Liver (tissue), 8 donors: ENCODE measurements at regions not wholly inside any gene's neighbourhood (a gene's known extent, or its start where the extent isn't known, plus 50 kb on each side); places are given as distances from the start of the nearest gene placed in this dataset.

Experiments used
- DNase-seq: peaks from one replicate; pipeline ENCODE4 v3.0.0-alpha.2; 2017; ENCODE audit warnings: low spot score
- H3K27ac ChIP-seq, 2 donors: one replicate each; pipeline ENCODE4 v1.7.0; 2013; ENCODE audit warnings: inconsistent platforms in 2 of 2, low read length in 2 of 2, control low read depth in 1 of 2, low read depth in 1 of 2, mild to moderate bottlenecking in 1 of 2
- H3K27me3 ChIP-seq, 4 donors: one replicate each; pipeline versions ENCODE4 v1.6.1 to v1.7.0; 2013; ENCODE audit warnings: low read length in 3 of 4, inconsistent platforms in 1 of 4, mild to moderate bottlenecking in 1 of 4, moderate library complexity in 1 of 4; ENCODE audit not compliant: control insufficient read depth in 4 of 4, insufficient read depth in 4 of 4
- H3K36me3 ChIP-seq, 4 donors: one replicate each; pipeline versions ENCODE4 v1.6.1 to v1.7.0; 2013; ENCODE audit warnings: low read length in 3 of 4, mild to moderate bottlenecking in 3 of 4, low read depth in 1 of 4, moderate library complexity in 1 of 4; ENCODE audit not compliant: control insufficient read depth in 4 of 4, insufficient read depth in 3 of 4
- H3K4me1 ChIP-seq, 4 donors: one replicate each; pipeline versions ENCODE4 v1.6.1 to v1.7.0; 2013; ENCODE audit warnings: low read length in 3 of 4, mild to moderate bottlenecking in 3 of 4, moderate library complexity in 1 of 4; ENCODE audit not compliant: control insufficient read depth in 4 of 4, insufficient read depth in 4 of 4
- H3K4me3 ChIP-seq, 3 donors: one replicate each; pipeline versions ENCODE4 v1.6.1 to v1.7.0; 2013; ENCODE audit warnings: low read length in 3 of 3, control low read depth in 1 of 3, low read depth in 1 of 3, mild to moderate bottlenecking in 1 of 3
- H3K9ac ChIP-seq, 2 donors: one replicate each; pipeline ENCODE4 v1.7.0; 2013; ENCODE audit warnings: low read length in 2 of 2, mild to moderate bottlenecking in 2 of 2, moderate library complexity in 2 of 2, control low read depth in 1 of 2, low read depth in 1 of 2
- H3K9me3 ChIP-seq, 4 donors: one replicate each; pipeline versions ENCODE4 v1.6.1 to v1.7.0; 2013; ENCODE audit warnings: low read length in 3 of 4; ENCODE audit not compliant: control insufficient read depth in 4 of 4
- EGR1 ChIP-seq, 2 donors: IDR thresholded peaks; 2 replicates each; pipeline ENCODE4 v1.6.1; 2016 to 2018; ENCODE audit warnings: antibody characterized with exemption in 2 of 2, low read depth in 2 of 2
- FOXA1 ChIP-seq: IDR thresholded peaks from 2 replicates; pipeline ENCODE4 v1.6.1; 2016; ENCODE audit warnings: antibody characterized with exemption
- FOXA2 ChIP-seq: IDR thresholded peaks from 2 replicates; pipeline ENCODE4 v1.6.1; 2016; ENCODE audit warnings: antibody characterized with exemption
- GABPA ChIP-seq, 2 donors: IDR thresholded peaks in 1 of 2; conservative IDR thresholded peaks in 1 of 2; 2 replicates each; pipeline ENCODE4 v1.6.1; 2016; ENCODE audit warnings: antibody characterized with exemption in 2 of 2, mild to moderate bottlenecking in 1 of 2, moderate library complexity in 1 of 2
- HNF4A ChIP-seq, 2 donors: conservative IDR thresholded peaks; 2 replicates each; pipeline ENCODE4 v1.6.1; 2016; ENCODE audit warnings: antibody characterized with exemption in 2 of 2, mild to moderate bottlenecking in 2 of 2
- JUND ChIP-seq, 2 donors: IDR thresholded peaks; 2 replicates each; pipeline ENCODE4 v1.6.1; 2016; ENCODE audit warnings: antibody characterized with exemption in 2 of 2
- NR2F2 ChIP-seq: IDR thresholded peaks from 2 replicates; pipeline ENCODE4 v1.6.1; 2016; ENCODE audit warnings: antibody characterized with exemption
- RAD21 ChIP-seq, 2 donors: IDR thresholded peaks; 2 replicates each; pipeline ENCODE4 v1.6.1; 2016; ENCODE audit warnings: antibody characterized with exemption in 2 of 2, mild to moderate bottlenecking in 2 of 2
- REST ChIP-seq: IDR thresholded peaks from 2 replicates; pipeline ENCODE4 v1.6.1; 2016; ENCODE audit warnings: antibody characterized with exemption, mild to moderate bottlenecking
- RXRA ChIP-seq, 2 donors: IDR thresholded peaks; 2 replicates each; pipeline ENCODE4 v1.6.1; 2017 to 2018; ENCODE audit warnings: antibody characterized with exemption in 2 of 2, mild to moderate bottlenecking in 1 of 2
- SP1 ChIP-seq: IDR thresholded peaks from 2 replicates; pipeline ENCODE4 v1.6.1; 2018; ENCODE audit warnings: antibody characterized with exemption, mild to moderate bottlenecking
- TAF1 ChIP-seq: conservative IDR thresholded peaks from 2 replicates; pipeline ENCODE4 v1.6.1; 2016; ENCODE audit warnings: antibody characterized with exemption, mild to moderate bottlenecking
- YY1 ChIP-seq: IDR thresholded peaks from 2 replicates; pipeline ENCODE4 v1.6.1; 2016; ENCODE audit warnings: antibody characterized with exemption, mild to moderate bottlenecking
- ZBTB33 ChIP-seq: IDR thresholded peaks from 2 replicates; pipeline ENCODE4 v1.6.1; 2016; ENCODE audit warnings: antibody characterized with exemption
- WGBS: extraction: QIAGEN DNeasy Blood & Tissue Kit; methylation state at CpG from one replicate; pipeline ENCODE4 v1.1.7; 2013; 5-methylcytosine and 5-hydroxymethylcytosine counted together
- TF ChIP-seq, protein P1 (sequence below): IDR thresholded peaks from 2 replicates; pipeline ENCODE4 v1.6.1; 2016; ENCODE audit warnings: antibody characterized with exemption
- TF ChIP-seq, protein P2 (sequence below): fragments of 150-350 bp; IDR thresholded peaks from 2 replicates; pipeline ENCODE4 v1.5.1; 2017; ENCODE audit warnings: improper control_type of control experiment, low read depth, low read length; ENCODE audit not compliant: missing input control
- TF ChIP-seq, protein P3 (sequence below): IDR thresholded peaks from 2 replicates; pipeline ENCODE4 v1.6.1; 2016; ENCODE audit warnings: antibody characterized with exemption
- donor health status: healthy.
- donor health status: healthy.
- donor health status: healthy.
- donor health status: healthy.
- donor health status: healthy.

DNA sequence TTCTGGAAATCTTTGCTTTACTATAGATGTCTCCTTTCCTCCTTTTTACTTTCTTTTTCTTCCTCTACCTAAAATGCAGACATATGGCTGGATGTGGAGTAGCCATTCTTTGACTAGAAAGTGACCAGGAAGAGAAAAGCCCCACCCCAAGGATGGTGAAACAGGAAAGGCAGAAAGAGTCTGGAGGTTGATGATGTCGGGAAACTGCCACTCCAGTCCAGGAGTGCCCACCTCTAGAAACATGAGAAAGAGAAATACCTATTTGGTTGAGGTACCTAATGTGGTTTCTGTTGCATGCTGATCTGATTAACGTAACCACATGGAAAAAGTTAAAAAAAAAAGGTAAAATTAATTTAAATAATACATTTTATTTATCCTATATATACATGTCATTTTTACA lies 55.2 kb upstream of the SSR3 start:
- peaks cover 5 to 10% (median 7%) of the 10 kb centered on the region in 4 donors for H3K4me1 ChIP-seq
- H3K36me3 ChIP-seq: no peaks in the 10 kb centered on the region
- no peak for DNase-seq
- H3K27ac ChIP-seq: no peak overlapping the region
- no peaks in the 10 kb centered on the region for H3K9me3 ChIP-seq
- H3K27me3 ChIP-seq: no peaks in the 10 kb centered on the region
- 90% methylated on average over 2 of the region's 2 CpGs for WGBS
- H3K4me3 ChIP-seq: no peak overlapping the region
- H3K9ac ChIP-seq: no peak overlapping the region
- TF ChIP-seq FOXA1: no peak
- TF ChIP-seq RAD21 (IDR thresholded peaks at IDR 0.05): no peak
- TF ChIP-seq YY1: no peak
- TF ChIP-seq, protein P1, sequence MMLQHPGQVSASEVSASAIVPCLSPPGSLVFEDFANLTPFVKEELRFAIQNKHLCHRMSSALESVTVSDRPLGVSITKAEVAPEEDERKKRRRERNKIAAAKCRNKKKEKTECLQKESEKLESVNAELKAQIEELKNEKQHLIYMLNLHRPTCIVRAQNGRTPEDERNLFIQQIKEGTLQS: no peak
- no peak for TF ChIP-seq RXRA (IDR thresholded peaks at IDR 0.05)
- TF ChIP-seq, protein P2, sequence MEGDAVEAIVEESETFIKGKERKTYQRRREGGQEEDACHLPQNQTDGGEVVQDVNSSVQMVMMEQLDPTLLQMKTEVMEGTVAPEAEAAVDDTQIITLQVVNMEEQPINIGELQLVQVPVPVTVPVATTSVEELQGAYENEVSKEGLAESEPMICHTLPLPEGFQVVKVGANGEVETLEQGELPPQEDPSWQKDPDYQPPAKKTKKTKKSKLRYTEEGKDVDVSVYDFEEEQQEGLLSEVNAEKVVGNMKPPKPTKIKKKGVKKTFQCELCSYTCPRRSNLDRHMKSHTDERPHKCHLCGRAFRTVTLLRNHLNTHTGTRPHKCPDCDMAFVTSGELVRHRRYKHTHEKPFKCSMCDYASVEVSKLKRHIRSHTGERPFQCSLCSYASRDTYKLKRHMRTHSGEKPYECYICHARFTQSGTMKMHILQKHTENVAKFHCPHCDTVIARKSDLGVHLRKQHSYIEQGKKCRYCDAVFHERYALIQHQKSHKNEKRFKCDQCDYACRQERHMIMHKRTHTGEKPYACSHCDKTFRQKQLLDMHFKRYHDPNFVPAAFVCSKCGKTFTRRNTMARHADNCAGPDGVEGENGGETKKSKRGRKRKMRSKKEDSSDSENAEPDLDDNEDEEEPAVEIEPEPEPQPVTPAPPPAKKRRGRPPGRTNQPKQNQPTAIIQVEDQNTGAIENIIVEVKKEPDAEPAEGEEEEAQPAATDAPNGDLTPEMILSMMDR: no peak
- no peak for TF ChIP-seq SP1
- no peak for TF ChIP-seq HNF4A (conservative IDR thresholded peaks at IDR 0.05)
- TF ChIP-seq EGR1 (IDR thresholded peaks at IDR 0.05; ENCODE audit: low read depth in 2 of 2): no peak
- no peak for TF ChIP-seq GABPA (IDR thresholded peaks at IDR 0.05 in 1 of 2, conservative IDR thresholded peaks at IDR 0.05 in 1 of 2)
- TF ChIP-seq REST: no peak
- TF ChIP-seq NR2F2: no peak
- TF ChIP-seq, protein P3, sequence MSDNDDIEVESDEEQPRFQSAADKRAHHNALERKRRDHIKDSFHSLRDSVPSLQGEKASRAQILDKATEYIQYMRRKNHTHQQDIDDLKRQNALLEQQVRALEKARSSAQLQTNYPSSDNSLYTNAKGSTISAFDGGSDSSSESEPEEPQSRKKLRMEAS: no peak
- no peak for TF ChIP-seq FOXA2

DNA sequence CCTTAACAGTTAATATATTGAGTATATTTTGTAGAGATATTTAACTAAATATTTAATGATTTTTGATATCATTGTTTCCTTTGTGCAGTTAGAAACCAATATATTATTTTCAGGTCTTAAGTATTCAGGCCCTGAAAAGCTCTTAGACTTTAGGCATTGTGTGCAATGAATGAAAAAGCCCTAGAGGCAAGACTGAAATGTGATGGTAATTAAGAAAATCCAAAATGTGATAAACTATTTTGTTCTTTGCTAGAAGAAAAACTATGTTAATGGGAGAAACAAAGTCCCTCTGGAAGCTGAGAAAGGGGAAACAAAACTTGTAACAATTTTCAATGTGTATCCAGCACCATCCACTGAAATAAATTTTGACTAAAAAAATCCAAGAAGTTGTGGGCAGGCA lies 54.6 kb upstream of the SSR3 start:
- H3K27ac ChIP-seq: no peak overlapping the region
- no peak for DNase-seq
- no peaks in the 10 kb centered on the region for H3K9me3 ChIP-seq
- peaks cover 5 to 10% (median 7%) of the 10 kb centered on the region in 4 donors for H3K4me1 ChIP-seq
- no peak overlapping the region for H3K9ac ChIP-seq
- no peaks in the 10 kb centered on the region for H3K27me3 ChIP-seq
- H3K36me3 ChIP-seq: no peaks in the 10 kb centered on the region
- no peak overlapping the region for H3K4me3 ChIP-seq
- no peak for TF ChIP-seq NR2F2
- TF ChIP-seq YY1: no peak
- TF ChIP-seq SP1: no peak
- TF ChIP-seq, protein P2: no peak
- TF ChIP-seq ZBTB33: no peak
- TF ChIP-seq, protein P1: no peak
- no peak for TF ChIP-seq REST
- TF ChIP-seq JUND (IDR thresholded peaks at IDR 0.05): no peak
- TF ChIP-seq FOXA1: no peak
- TF ChIP-seq RXRA (IDR thresholded peaks at IDR 0.05): no peak
- TF ChIP-seq, protein P3: no peak
- TF ChIP-seq TAF1: no peak
- TF ChIP-seq RAD21 (IDR thresholded peaks at IDR 0.05): no peak
- TF ChIP-seq GABPA (IDR thresholded peaks at IDR 0.05 in 1 of 2, conservative IDR thresholded peaks at IDR 0.05 in 1 of 2): no peak
